Psoas muscle (tissue), 7 donors: ENCODE measurements at regions not wholly inside any gene's neighbourhood (a gene's known extent, or its start where the extent isn't known, plus 50 kb on each side); places are given as distances from the start of the nearest gene placed in this dataset.
"Not testable (repeated sequence)": the region's sequence is repeated elsewhere in the genome, so short reads cannot be mapped to it uniquely, and the experiment has no call there.

ENCODE experiments used
- ATAC-seq, 4 donors: fragments of 200-7000 bp; cut with Tn5 transposase; one replicate each; pipeline ENCODE4 v1.9.1; 2020; ENCODE audit warnings: moderate library complexity in 3 of 4, mild to moderate bottlenecking in 2 of 4
- DNase-seq, 2 donors: peaks; one replicate each; pipeline ENCODE4 v3.0.0-alpha.2; 2020
- H3K27ac ChIP-seq: fragments of 200-600 bp; one replicate; pipeline ENCODE4 v1.8.0; 2022
- H3K27me3 ChIP-seq, 3 donors: fragments of 200-600 bp in 1 of 3; one replicate each; pipeline versions ENCODE4 v1.6.1 to v1.8.0; 2013 to 2022; ENCODE audit warnings: low read length in 2 of 3, mild to moderate bottlenecking in 2 of 3, moderate library complexity in 1 of 3; ENCODE audit not compliant: insufficient read depth in 3 of 3
- H3K36me3 ChIP-seq, 2 donors: fragments of 200-600 bp in 1 of 2; one replicate each; pipeline versions ENCODE4 v1.6.1 to v1.8.0; 2013 to 2022; ENCODE audit warnings: low read depth in 1 of 2, mild to moderate bottlenecking in 1 of 2, moderate library complexity in 1 of 2; ENCODE audit not compliant: insufficient read depth in 1 of 2
- H3K4me1 ChIP-seq: fragments of 200-600 bp; one replicate; pipeline ENCODE4 v1.8.0; 2022
- H3K4me3 ChIP-seq: fragments of 200-600 bp; one replicate; pipeline ENCODE4 v1.8.0; 2022; ENCODE audit warnings: mild to moderate bottlenecking
- H3K9me3 ChIP-seq: fragments of 200-600 bp; one replicate; pipeline ENCODE4 v1.8.0; 2022
- CTCF ChIP-seq: fragments of 200-600 bp; IDR thresholded peaks from one replicate; pipeline ENCODE4 v1.8.0; 2022; ENCODE audit warnings: antibody characterized with exemption
- WGBS, 3 donors: extraction: QIAGEN DNeasy Blood & Tissue Kit; methylation state at CpG; one replicate each; pipeline versions ENCODE4 v1.1.6 to v1.1.7; 2013; 5-methylcytosine and 5-hydroxymethylcytosine counted together
- intact Hi-C, 2 donors: fragments of 100-400 bp; cut with DNase I; formaldehyde crosslinking; loops; one replicate each; pipeline versions ENCODE4 v1.11.0 to v1.14.2; 2022
- donor health status: healthy with polysubstance abuse.
- donor health status: DM: no; HTN: no; CAD: no; lungs with moderate emphysema.
- donor health status: Bipolar disorder and iron deficiency.
- donor health status: healthy.
- donor health status: DM: yes; HTN: yes; CAD: no.
- donor health status: DM: no; HTN: no; CAD: no.
- donor health status: DM: yes; HTN: yes; CAD: no.

GRCh38 chr2:83253848-83254247, 1205.2 kb downstream of the SUCLG1 start:
- H3K36me3 ChIP-seq: no peaks in the 10 kb centered on the region
- no peaks in the 10 kb centered on the region for H3K9me3 ChIP-seq
- no peaks in the 10 kb centered on the region for H3K27me3 ChIP-seq
- no peak for TF ChIP-seq CTCF
- intact Hi-C loops: no loop called here
- no peak overlapping the region for H3K4me3 ChIP-seq
- DNase-seq: no peak
- no peak overlapping the region for H3K27ac ChIP-seq
- no peak for ATAC-seq
- no peaks in the 10 kb centered on the region for H3K4me1 ChIP-seq
- 86 to 93% (median 90%) methylated on average over 1 of the region's 1 CpG for WGBS, 3 donors

GRCh38 chr2:83251321-83251872, 1207.7 kb downstream of the SUCLG1 start:
- no peaks in the 10 kb centered on the region for H3K36me3 ChIP-seq
- H3K9me3 ChIP-seq: no peaks in the 10 kb centered on the region
- H3K27me3 ChIP-seq: no peaks in the 10 kb centered on the region
- WGBS, 3 donors: 93 to 94% (median 94%) methylated on average over 3 of the region's 3 CpGs
- TF ChIP-seq CTCF: no peak
- DNase-seq (no peak), ATAC-seq (no peak)
- intact Hi-C loops: no loop called here
- no peaks in the 10 kb centered on the region for H3K4me1 ChIP-seq
- H3K4me3 ChIP-seq: no peak overlapping the region
- no peak overlapping the region for H3K27ac ChIP-seq

DNA sequence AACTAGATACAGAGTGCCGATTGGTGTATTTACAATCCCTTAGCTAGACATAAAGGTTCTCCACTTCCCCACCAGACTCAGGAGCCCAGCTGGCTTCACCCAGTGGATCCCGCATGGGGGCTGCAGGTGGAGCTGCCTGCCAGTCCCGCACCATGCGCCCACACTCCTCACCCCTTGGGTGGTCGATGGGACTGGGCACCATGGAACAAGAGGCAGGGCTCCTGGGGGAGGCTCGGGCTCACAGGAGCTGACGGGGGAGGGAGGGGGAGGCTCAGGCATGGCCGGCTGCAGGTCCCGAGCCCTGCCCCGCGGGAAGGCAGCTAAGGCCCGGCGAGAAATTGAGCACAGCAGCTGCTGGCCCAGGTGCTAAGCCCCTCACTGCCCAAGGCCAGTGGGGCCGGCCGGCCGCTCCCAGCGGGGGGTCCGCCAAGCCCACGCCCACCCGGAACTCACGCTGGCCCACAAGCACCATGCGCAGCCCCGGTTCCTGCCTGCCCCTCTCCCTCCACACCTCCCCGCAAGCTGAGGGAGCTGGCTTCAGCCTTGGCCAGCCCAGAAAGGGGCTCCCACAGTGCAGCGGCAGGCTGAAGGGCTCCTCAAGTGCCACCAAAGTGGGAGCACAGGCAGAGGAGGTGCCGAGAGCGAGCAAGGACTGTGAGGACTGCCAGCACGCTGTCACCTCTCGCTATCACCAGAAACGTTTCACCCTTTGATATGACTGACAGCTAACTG, 1213.1 kb downstream of the SUCLG1 start:
- 94 to 97% (median 94%) methylated on average over 18 to 30 of the region's 30 CpGs for WGBS, 3 donors
- H3K36me3 ChIP-seq, intact Hi-C loops, H3K27me3 ChIP-seq, H3K27ac ChIP-seq, ATAC-seq, H3K4me3 ChIP-seq, H3K9me3 ChIP-seq, H3K4me1 ChIP-seq: not testable (repeated sequence)
- peak in 1 of 2 donors; percentile 37 for DNase-seq

DNA sequence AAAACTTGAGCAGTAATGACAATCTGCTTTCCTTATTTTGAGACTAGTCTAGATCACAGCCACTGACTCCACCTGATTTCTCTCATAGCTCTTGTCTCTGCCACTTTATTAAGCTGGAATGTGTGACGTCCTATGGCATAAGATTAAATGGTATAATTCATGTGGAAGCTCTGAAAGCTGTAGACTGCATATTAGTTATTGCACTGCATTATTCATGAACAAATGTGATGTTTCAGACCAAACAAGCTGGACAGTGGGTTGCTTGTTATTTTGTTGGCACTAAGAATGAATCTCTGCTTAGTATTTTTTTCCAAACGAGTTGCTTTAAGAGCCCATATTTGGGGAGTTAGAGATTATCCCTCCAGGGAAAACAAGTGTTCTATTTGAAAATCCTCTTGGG, 1218.5 kb downstream of the SUCLG1 start:
- no peak overlapping the region for H3K4me3 ChIP-seq

GRCh38 chr2:83238111-83238510, 1221.0 kb downstream of the SUCLG1 start:
- Histone ChIP-seq H3K27ac (no peak overlapping the region), H3K4me3 (no peak overlapping the region), H3K27me3 (no peaks in the 10 kb centered on the region), H3K4me1 (no peaks in the 10 kb centered on the region), H3K9me3 (no peaks in the 10 kb centered on the region), H3K36me3 (no peaks in the 10 kb centered on the region)
- no peak for TF ChIP-seq CTCF
- 91 to 98% (median 93%) methylated on average over 2 of the region's 2 CpGs for WGBS, 3 donors
- intact Hi-C loops: no loop called here
- DNase-seq: no peak
- no peak for ATAC-seq

More for the DNA sequence above, 1218.5 kb downstream of the SUCLG1 start:
- no peak for ATAC-seq
- intact Hi-C loops: no loop called here
- no peak for DNase-seq
- TF ChIP-seq CTCF: no peak
- no peaks in the 10 kb centered on the region for H3K36me3 ChIP-seq
- H3K9me3 ChIP-seq: no peaks in the 10 kb centered on the region
- 21 to 34% (median 25%) methylated on average over 2 of the region's 2 CpGs for WGBS, 3 donors
- no peak overlapping the region for H3K27ac ChIP-seq
- no peaks in the 10 kb centered on the region for H3K4me1 ChIP-seq
- H3K27me3 ChIP-seq: no peaks in the 10 kb centered on the region
